ENCODE measurements at regions not wholly inside any gene's neighbourhood (a gene's known extent, or its start where the extent isn't known, plus 50 kb on each side); places are given as distances from the start of the nearest gene placed in this dataset.
"Not testable (repeated sequence)": the region's sequence is repeated elsewhere in the genome, so short reads cannot be mapped to it uniquely, and the experiment has no call there.

DNA sequence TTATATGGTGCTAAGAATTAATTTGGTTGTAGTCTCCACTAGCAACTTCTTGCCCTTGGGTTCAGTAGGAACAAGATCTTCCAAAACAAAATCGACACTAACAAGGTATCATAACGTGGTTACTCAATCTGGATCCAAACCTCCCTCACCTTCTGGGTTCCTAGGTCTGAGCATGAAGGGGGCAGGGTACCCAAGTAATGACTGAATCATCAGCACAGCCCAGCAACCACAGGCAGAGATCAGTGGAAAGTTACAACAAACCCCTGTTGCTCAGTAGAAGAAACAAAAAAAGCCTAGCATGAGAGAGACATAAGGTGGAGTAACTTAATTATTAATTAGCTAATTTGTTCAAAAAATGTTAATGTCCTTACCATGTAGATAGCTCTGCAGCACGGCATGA lies 221.4 kb downstream of the BLID start:
- no peak for DNase-seq

DNA sequence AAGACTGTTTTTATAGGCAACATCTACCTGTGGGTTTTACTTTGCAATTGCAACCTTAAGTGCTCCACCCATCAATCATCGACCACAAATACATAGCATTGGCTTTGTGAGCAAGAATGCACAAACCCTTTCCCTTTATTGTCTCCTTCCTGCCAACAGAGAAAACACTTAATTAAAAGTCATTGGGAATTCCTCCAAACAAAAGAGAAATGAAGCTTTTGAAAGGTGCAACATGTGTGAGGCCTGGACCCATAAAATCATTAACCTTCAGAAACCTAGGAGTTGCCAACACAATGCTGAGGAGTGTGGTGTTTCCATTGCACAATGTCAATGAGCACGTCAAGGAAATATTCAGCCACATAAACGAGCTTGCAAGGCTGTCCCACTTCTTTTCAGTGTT lies 223.2 kb downstream of the BLID start:
- no peak for DNase-seq

DNA sequence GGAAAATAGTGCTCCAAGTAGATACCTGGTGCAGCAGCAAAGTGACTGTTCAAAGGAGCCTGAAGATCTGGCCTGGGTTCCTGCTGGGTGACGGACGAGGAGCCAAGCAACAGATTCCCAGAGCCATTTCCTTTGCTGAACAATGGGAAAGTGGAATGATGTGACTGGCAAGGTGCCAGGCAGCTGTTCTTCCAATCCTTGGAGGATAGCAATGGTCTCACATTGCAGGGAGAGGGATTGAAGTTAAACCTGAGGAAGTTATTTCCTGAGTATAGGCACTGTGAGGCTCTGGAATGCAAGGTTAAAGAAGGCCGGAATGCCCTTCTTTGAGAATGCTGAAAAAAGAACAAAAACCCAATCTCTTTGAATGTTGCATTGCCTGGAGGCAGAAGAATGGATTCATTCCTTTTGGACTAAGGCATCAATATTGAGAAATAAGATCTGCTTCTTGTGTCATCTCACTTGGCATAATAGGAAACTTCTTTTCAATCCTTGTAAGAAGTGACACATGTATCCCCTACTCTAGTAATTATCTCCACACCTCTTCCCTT lies 223.8 kb downstream of the BLID start:
- DNase-seq, result no peak

DNA sequence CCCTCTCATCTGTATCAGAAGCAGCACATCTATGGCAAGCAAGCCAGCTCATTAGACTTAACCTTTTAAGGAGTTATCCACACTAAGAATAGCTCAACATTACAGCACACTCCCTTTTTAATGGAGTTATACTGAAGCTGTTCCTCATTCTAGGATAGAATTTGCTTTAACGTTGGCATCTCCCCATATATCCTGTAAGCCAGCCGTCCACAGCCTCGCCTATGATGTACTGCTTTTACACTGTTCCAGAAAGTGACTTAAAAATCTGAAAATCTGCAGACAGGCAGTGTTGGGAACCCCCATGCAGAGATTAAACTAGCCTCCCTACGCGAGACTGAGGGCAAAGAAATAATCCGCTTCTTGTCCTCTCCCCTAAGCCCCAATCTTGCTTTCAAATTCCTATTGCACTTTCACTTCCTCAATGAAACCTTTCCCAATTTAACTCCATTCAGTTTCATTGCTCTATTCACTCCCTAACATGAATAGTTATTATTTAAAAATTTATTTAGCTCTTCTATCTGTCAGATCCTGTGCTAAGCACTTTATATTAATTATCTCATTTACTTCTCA lies 225.0 kb downstream of the BLID start:
- no peak for DNase-seq

DNA sequence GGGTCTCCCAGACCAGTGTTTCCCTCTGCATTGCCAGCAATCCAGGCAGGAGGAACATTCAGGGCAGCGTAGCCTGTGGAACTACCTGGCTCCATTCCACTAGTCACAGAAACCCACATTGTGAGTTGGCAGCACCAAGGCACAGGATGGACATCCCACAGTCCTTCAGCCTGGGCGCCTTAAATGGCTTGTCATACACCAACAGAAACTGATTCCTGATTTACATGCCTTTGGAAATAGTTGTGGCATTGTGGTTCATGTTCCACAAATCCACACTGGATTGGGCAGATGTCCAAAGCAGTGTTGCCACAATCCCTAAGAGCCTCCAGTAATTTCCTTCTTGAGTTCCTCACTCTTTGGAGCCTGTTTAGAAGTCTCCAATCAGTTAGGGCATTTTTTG lies 225.6 kb downstream of the BLID start:
- DNase-seq, result no peak

DNA sequence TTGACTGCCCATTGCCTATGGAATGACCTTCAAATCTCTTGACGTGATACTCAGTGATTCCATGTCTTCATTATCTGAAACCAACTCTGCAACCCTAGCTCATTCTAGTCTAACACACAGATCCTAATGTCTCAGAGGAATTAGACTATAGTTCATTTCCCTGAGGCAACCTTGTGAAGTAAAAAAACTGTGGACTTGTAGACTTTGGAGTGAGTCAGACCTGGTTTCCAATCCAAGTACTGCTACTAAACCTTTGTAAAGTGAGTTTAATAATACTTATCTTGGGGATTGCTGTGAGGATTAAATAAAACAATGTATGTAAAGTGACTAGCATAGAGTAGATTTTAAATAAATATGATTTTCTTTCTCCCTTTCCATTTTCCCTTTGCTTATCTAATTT lies 226.1 kb downstream of the BLID start:
- no peak for DNase-seq

DNA sequence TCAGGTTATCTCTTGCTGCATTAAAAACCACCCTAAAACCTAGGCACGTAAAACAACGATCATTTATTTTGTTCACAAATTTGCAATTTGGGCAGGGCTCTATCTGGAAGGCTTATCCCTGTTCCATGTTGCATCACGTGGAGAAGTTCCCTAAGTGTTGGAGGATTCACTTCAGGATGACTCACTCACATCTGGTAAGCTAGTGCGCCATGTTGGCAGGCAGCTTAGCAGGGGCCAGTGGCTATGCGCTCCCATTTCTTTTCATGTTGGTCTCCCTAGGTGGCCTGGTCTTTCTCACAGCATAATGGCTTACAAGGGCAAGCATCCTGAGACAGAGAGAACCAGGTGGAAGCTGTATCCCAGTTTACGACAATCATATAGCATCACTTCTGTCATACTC lies 226.8 kb downstream of the BLID start:
- DNase-seq, result no peak

DNA sequence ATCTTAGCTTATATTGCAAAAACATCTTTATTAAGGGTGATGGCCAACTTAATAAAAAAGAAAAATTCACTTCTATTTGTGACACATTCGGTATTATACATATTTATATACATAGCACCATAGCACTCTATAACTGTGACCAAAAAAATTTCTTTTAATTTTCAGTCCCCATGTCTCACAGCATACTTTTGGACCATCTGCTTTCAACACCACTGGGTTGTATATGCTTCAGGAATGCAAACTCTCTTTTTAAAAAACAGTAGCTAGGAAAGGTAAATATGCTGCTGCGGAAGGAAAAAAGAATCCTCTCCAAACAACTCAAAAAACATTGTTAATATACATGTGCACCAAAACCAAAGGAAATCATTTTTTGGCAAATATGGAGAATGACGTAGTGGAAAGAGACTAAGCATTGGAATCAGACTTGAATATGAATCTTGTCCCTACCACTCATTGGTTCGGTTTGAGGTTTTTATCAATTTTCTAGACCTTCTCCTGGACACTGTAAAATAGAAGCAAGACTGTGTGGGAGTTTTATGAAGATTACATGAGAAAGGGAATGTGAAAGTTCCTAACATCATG lies 227.9 kb downstream of the BLID start:
- DNase-seq, result no peak

DNA sequence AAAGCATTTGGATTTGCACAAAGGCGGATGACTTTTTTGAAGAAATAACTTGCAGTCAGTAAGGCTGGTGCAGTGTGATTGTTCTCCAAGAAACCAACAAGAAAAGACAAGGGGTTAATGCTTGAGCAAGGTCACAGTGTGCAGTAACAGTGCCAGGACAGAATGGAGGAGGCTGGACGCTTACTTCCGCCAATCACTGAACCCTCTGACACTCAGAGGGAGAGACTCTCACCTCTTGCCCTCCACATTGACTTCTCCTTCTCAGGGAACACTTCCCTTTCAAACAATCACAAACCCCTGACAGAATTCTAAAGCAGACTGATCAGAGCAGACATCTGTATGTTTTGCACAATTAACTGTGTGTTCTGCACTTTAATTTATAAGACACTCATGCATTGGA lies 228.4 kb downstream of the BLID start:
- no peak for DNase-seq

DNA sequence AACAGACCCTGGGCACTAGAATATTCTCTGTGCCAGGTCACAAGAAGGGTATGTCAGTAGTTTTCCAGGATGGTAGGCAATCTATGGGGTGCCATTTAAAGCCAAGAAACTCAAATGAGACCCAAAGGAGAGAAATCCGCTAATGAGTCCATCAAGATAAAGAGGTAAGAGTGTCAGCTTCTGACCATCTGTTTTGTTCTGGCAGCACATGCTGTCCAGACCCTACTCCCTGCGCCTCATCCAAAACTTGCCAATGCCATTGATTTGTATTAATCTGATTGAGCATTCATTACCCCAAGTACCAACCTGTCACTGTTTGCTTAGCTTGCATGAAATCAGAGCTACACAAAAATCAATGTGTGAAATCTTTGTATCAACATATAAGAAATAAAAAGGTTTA lies 229.0 kb downstream of the BLID start:
- DNase-seq, result no peak

DNA sequence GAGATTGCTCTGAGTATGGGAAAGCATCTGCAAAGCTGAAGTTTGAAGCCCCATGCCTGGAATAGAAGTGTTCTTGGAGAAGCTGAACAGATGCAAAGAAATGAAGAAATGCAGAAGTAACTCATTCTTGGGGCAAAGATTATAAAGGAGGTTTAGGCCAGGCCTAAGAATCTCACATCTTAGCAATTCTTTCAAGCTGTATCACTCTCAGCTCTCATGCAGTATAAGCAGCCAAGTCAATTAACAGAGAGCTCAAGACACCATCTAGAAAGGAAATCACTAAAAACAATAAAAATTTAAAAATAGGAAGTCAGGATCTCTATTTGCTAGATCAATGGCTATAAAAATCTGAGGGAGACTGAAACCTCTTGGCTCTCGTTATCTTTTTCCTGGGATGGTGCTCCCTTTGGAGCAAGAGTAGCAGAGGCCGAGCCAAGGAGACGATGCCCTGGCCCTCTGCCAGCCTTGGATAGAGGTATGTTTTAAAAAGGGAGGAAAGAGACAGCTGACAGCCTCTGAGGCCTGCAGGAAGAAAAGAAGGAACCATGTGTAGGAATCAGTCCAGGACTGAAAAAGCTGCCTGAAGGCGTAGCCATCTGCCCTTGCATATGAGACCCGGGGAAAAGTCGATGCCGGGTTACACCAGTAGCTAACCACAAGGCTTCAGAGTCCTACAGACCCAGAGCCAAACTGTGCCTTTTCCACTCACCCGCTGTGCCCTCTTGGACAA lies 229.8 kb downstream of the BLID start:
- DNase-seq, result no peak

DNA sequence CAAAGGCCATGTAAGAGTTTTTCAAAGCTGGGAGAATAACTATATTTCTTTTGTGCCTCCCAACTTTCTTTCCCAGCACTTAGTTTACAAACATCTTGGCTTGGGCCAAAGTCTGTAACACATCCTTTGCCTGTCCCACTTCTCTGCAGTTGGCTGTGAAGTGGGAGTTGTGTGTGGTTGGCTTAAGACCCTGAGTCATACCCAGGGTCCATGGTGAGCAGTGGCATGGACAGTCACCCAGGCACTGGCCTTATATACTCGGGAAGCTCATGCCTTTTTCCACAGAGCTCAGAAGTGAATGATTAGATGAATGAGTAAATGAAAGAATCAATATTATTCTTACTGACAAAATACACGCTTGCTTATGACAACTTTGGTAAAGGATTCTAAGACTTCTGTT lies 231.4 kb downstream of the BLID start:
- DNase-seq, result no peak

DNA sequence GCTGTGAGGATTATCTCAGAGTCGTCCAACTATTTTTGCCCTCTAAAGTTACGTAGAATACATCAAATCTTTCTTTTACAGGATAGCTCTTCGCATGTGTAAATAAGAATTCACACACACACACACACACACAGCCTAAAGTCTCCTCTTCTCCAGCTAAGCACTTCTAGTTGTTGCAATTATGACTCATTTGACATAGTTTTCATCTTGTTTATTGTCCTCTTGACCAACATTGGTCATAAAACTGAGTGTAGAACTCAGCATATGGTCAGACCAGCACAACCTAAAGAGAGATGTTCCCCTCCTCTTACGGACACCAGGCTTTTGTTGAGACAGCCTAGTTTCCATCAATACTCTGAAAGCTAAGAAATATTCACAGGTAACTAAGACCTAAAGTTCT lies 234.2 kb downstream of the BLID start:
- no peak for DNase-seq

DNA sequence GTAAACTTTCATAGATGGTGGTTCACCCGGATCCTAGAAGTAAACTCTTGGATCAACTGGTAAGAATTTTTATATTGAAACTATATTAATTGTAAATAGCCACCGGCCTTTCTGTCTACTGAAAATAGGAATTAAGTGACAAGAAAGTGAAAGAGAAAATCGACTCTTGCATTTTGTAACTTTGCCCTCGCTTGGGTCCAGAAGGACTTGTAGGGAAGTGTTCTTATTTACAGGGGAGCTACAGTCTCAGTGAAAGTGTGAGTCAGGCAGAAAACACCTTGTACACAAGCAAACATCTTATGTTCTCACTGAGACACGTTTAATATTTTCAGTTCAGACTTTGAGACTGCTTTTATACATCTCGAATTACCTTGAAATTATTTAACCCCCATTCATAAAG lies 238.9 kb downstream of the BLID start:
- no peak for DNase-seq

DNA sequence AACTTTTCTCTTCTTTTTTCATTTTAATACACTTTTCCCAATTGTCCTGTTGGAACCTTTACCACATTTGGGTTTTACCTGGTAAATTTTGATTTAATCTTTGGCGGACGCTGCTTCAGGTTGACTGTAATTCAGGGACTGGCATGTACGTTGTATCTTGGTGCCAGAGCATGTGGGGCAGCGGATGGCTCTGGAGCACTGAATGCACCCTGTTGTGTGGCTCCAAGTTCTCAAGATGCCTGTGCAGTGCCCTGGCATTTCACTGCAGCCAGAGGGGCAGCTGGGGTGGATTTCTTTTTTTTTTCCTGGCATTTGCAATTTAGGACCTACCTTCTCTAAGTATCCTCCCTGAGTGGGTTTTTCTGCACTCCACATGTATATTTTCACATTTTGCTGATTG lies 242.2 kb downstream of the BLID start:
- no peak for DNase-seq

DNA sequence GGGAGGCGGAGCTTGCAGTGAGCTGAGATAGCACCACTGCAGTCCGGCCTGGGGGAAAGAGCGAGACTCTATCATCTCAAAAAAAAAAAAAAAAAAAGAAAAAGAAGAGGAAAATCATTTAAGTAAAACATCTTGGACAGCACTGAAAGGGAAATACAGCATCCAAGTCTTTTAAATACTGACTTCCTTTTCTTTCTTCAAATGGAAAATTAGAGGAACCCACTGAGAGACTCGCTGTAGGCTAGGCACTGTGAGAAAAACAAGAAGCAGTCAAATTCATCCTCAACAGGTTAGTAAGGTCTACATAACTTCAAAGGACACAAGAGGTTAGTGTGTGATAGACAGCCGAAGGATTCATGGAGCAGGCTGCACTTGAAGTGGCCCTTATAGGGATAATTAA lies 243.7 kb downstream of the BLID start:
- no peak for DNase-seq

DNA sequence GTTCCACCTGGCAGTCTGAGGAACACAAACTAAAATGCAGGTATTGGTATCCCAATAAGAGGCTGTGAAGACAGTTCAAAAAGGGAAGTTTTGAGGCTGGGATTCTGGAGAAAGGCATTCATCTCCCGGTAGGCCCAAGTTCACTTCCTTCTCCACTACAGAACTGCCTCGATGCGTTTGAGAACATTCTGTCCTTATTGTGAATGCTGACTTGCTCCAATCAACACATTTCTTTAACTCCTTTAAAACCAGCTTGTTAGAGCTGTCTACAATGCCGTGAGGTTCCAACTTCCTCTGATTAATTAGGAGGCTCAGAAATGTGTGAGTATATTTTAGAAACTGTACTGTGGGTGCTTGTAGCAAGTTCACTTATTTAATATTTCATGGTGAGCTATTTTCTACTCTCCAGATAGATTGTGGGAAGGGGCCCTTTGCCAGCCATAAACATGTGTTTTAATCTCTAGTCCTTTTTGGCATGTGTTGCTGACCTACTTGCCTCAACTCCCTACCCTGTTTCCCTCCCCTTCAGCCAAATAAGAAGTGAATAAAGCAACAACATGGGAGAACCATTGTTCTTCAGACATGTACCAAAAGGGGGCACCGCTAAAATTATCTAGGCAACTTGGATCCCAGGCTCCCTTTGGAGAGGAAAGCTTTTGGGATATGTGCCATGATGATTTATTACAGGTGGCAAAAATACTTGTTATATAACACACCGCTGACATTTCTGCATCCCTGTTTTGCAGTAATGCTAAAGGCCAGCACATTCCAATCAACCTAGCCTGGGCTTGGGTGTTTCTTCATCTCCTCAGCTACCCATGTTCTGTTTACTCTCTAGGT lies 245.6 kb downstream of the BLID start:
- no peak for DNase-seq

DNA sequence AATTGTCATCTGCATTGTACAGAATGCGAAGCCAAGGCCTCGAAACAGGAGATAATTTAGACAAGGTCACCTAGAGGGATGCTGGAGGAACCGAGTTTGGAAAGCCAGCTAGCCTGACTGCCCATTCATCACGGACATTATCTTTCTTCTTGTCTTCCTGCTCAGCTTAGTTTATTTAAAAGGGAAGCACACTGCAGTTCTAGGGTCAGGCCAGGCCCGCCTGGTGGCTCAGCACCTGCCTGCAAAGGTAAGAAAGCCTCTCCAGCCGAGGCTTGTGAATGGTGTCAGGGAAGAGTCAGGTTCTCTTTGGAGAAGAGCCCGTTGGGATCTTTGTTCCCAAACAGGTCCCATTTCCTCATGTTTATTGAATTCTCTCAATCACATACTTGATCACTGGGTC lies 246.5 kb downstream of the BLID start:
- DNase-seq, result no peak

DNA sequence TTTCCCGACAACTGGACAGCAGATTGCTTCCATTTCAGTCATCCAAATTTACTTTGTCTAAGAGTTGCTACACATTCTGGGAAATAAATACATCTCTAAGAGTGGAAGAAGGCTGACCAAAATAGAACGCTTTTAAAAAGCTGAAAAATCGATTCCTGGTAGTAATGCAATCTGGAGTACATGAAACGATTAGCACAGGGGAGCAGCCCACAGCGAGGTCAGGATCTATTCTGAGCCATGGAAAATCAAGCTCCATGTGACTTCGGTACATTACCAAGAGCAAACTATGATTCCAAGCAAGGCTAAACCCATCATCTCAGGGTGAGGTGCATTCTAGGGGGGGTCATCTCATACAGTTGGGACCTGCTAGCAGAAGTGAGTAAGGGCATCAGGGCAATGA lies 249.3 kb downstream of the BLID start:
- DNase-seq, result no peak

DNA sequence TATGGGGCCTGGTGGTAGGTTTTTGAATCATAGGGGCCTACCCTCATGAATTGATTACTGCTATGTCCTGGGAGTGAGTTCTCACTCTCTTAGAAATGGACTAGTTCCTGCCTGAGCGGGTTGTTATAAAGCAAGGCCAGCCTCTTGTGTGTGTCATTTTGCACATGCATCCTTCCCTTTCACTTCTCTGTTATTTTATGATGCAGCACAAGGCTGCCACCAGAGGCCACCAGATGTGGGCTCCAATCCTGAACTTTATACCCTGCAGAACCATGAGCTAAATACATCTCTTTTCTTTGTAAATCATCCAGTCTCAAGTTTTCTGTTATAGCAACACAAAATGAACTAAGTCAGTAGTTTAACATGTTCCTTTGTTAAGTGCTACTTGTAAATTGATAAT lies 251.4 kb downstream of the BLID start:
- no peak for DNase-seq

DNA sequence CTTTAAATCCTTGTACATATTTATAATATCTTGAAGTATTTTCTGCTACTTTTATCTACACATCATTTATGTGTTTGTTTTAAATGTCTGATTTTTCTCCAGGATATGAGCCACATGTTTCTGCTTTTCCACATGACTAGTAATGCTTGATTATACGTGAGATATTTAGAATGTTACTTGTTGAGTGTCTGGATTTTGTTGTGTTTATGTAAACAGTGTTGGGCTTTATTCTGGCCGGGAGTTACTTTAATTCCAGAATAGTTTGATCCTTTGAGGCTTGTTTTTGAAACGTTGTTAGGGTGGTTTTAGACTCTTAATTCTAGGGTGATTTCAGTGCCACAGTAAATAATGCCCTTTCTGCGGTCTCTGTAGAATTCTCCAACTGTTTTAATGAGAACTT lies 252.9 kb downstream of the BLID start:
- no peak for DNase-seq

DNA sequence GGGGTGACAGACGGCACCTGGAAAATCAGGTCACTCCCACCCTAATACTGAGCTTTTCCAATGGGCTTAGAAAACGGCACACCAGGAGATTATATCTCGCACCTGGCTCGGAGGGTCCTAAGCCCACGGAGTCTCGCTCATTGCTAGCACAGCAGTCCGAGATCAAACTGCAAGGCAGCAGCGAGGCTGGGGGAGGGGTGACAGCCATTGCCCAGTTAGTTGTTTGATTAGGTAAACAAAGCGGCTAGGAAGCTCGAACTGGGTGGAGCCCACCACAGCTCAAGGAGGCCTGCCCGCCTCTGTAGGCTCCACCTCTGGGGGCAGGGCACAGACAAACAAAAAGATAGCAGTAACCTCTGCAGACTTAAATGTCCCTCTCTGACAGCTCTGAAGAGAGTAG lies 260.9 kb downstream of the BLID start:
- not testable (repeated sequence) for DNase-seq

DNA sequence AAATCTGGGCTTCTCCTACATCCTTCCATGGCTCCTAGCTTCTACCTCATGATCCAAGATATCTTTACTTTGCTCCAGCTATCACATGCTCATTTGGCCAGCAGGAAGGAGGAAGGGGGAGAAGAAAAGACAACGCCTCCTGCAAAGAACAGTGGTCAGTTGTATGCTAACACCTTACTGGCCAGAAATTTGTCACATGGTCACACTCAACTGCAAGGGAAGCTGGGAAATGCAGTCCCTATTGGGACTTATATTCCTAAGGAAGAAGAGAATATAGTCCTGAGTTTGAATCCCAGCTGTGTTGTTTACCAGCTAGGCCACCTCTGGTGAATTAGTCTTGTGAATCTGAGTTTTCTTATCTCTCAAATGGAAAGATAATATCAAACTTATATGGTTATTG lies 272.0 kb downstream of the BLID start:
- no peak for DNase-seq

DNA sequence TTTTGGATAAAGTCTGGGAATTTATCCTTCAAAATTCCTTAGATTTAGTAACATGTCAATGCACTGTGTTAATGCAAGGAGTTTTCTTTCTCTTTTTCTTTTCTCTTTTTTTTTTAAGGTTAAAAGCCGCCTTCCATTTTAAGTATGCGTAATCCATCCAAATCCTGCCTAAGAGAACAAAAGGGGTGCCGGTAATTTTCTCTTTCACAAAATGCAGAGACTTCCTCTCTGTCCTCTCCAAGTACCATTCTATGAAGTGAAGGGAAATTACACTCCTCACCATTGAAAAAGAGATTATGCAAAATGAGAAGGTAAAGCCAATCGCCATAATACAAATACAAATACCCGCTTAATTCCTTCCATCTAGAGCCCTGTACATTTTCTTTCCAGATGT lies 273.8 kb downstream of the BLID start:
- no peak for DNase-seq
